GM12874 (cell line): ENCODE measurements at regions not wholly inside any gene's neighbourhood (a gene's known extent, or its start where the extent isn't known, plus 50 kb on each side); places are given as distances from the start of the nearest gene placed in this dataset.

Source experiments
- CTCF ChIP-seq: IDR thresholded peaks from 2 replicates; pipeline ENCODE4 v1.5.1; 2011; ENCODE audit warnings: low read depth, mild to moderate bottlenecking, control low read depth, low read length, moderate library complexity; ENCODE audit not compliant: insufficient read depth

GRCh38 chr2:147297820-147298219, 547.0 kb upstream of the ACVR2A start:
- no peak for TF ChIP-seq CTCF

GRCh38 chr2:147294825-147295392, 549.9 kb upstream of the ACVR2A start:
- TF ChIP-seq CTCF, result no peak

- TF ChIP-seq CTCF, result no peak
Observed at GRCh38 chr2:147293991-147294824, 550.6 kb upstream of the ACVR2A start.

GRCh38 chr2:147288131-147288530, 556.7 kb upstream of the ACVR2A start:
- TF ChIP-seq CTCF, result no peak

GRCh38 chr2:147275943-147276342, 568.9 kb upstream of the ACVR2A start:
- TF ChIP-seq CTCF, result no peak

GRCh38 chr2:147273628-147274027, 571.2 kb upstream of the ACVR2A start:
- TF ChIP-seq CTCF, result no peak

- TF ChIP-seq CTCF, result no peak
Observed at GRCh38 chr2:147273106-147273505, 571.7 kb upstream of the ACVR2A start.
